GM18907 (cell line): ENCODE measurements at regions not wholly inside any gene's neighbourhood (a gene's known extent, or its start where the extent isn't known, plus 50 kb on each side); places are given as distances from the start of the nearest gene placed in this dataset.
A peak's percentile ranks its signal among the peaks of the same experiment; 100 is the strongest.
"Not testable (repeated sequence)": the region's sequence is repeated elsewhere in the genome, so short reads cannot be mapped to it uniquely, and the experiment has no call there.

Source experiments
- ATAC-seq: cut with Tn5 transposase; IDR thresholded peaks from one replicate; pipeline ENCODE4 v1.9.1; 2021; ENCODE audit warnings: mild to moderate bottlenecking, moderate library complexity; ENCODE audit not compliant: unreplicated experiment

DNA sequence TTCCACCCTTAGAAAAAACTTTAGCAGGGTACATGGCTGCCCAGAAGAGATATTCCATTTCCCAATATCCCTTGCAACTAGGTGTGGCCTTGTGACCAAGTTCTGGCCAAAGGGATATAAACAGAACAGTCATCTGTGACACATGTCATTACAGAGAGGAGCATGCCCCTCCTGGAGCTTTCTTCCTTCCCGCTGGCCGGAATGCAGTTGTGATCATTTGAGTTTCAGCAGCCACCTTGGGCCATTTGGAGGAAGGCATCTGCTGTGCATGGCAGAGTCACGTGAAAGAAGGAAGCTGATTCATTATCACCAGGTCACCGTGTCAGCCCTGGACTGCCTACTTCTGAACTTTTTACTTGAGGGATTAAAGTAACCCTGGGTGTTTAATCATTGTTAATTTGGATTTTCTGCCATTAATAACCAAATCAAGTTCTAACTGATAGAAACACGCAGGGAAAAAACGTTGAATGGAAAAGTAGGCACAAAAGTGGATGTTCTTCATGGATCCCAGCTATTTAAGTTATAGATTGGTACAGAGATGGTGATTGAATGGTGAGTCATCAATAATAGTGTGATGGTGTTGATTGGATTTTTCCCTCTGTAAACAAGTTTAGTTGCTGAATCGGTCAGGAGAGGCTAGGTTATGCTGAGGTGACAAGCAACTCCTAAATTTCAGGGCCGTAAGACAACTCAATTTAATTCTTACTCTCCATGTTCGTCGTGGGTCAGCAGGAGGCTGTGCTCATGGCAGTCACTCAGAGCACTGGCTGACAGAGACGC, 80.7 kb upstream of the CCDC167 start:
- ATAC-seq = no peak

DNA sequence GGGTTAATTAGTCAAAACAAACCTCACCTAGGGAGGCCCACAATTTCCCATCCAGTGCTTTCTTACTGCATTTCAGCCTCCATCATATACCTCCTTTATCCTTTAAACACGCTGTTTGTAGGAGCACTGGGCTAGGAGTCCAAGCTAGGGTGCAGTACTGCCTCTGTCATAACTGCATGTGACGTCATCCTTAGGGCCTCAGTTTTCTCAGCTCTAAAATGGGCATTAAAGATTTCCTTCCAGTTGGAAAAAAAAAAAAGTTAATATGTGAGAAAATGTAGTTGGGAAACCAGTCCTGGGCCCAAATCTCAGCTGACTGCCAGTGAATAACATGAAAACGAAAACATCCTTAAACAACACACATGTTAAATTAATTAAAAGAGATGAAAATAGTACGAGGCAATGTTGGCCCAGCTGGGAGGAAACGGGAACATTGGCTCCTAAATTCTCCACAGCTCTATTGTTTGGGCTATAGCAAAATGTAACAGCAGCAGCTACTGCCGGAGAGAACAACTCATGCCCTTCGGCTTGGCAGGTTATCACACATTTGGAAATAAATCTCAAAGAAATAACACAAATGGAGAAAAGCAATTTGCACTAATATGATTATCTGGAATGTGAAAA, 79.9 kb upstream of the CCDC167 start:
- no peak for ATAC-seq

DNA sequence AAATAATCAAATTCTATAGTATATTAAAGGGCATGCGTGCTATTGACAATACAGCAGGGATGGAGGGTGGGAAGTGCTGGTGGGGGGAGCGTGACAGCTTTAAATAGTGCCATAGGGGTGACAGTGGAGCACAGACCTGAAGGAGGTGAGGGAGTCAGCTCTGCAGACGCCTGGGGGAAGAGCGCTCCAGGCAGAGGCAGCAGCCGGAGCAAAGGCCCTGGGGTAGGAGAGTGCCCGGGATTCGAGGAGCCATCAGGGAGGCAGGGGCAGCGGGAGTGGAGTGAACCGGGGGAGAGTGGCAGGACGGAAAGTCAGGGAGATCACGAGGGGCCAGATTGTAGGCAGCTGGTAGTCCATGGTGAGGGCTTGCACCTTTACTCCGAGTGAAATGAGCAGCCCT, 78.4 kb upstream of the CCDC167 start:
- ATAC-seq = no peak

DNA sequence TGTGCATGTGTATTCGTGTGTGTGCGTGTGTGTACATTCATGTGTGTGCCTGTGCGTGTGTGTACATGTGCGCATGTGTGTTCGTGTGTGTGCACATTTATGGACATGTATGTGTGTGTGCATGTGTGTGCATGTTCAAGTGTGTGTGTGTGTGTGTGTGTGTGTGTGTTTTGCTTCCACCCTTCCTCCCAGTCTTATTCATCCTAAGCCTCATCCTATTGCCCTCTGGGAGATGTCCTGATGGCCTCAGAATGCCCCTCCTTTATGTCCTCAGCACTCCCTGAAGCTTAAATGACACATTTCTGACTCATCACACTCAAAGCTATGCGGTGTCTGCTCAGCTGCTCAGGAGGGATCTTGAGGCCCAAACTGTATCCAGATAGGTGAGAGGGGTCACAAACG, 76.6 kb upstream of the CCDC167 start:
- ATAC-seq = no peak

DNA sequence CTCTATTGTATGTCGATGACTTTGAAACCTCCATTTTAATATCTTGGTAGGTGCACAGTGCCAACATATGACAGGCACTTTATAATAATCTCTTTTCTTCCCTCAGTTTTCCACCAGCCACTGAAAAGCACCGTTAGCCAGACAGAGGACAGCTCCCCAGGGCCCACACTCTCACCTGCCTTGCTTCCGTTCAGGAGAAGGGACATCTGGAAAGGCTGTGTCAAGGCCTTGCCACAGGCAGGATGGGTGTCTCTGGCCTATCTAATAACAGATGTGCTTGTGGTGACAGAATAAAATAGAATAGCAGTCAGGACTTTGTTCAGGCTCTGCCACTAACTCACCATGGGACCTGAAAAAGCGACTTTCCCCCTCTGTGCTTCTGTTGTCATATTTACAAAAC, 75.5 kb upstream of the CCDC167 start:
- no peak for ATAC-seq

DNA sequence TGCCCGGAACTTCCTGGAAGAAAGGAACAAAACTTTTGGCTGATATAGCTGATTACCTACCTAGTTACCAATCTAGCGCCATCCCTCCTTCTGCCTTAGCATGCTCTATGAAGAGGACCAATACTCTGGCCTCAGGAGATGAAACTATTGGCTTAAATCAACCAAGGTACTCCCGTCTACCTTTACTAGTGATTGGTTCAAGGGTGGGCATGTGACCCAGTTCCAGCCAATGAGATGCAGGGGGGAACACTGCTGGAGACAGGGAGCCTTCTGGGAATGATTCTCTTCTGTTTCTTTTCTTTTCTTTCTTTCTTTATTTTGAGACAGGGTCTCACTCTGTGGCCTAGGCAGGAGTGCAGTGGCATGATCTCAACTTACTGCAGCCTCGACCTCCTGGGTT, 72.6 kb upstream of the CCDC167 start:
- ATAC-seq = no peak

DNA sequence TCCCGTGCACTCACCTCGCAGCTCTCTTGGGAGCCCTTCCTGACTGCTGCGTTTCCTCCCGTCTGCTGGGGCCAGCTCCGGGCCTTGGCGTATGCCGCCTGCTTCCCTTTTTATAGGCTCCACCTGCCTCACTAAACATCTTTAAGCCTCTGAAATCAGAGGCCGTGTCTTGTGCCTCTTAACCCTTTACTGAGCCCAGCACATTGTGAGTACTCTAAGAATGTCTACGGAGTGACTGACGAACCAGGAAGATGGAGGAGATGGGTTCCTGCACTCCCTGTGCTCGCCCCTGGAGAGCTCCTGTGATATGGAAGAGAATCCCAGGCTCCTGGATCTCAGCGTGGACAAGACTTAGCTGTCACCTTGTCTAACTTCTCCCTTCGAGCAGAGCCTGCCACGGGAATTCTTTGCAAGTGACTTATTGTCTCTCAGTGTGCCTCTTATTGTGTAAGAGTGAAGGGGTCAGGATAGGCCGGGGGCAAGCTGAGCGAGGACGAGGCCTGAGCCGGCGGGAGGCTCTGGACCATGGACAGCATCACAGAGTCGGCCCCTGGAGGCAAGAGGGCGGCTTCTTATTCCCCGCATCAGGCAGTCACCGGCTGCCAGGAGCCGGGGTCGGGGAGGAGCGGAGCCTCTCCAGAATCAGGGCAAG, 70.9 kb upstream of the CCDC167 start:
- ATAC-seq = no peak

DNA sequence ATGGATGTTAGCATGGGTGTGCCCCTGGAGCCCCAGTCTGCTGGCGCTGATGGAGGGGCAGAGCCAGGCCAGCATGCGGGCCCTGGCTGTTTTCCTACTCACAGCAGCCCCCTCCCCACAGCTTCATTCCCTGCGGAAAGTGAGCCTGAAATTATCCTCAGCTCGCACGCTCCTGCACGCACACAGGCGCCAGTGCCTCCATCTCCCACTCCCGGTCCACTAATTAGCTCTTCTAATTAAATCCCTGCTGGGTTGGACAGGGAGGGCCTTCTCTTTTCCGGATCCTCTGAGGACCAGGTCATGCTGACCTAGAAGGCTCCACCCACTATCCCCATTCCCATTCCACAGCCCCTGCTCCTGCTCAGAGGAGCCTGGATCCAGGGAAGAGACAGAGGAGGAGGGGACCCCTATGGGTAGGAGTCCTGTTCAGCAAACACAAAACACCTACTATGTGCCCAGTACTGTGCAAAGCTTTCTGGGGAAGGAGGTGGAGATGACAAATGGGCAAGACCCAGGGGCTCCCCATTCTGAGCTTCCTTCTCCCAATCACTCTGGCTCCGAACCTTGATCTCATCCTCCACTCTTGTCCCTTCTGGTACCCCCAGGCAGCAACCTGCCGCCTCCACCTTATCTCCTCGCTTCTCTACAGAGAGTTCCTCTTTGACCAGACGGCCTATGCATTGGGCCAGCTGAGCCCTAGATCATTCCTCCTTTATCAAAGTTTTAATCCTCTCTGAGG, 70.2 kb upstream of the CCDC167 start:
- no peak for ATAC-seq

DNA sequence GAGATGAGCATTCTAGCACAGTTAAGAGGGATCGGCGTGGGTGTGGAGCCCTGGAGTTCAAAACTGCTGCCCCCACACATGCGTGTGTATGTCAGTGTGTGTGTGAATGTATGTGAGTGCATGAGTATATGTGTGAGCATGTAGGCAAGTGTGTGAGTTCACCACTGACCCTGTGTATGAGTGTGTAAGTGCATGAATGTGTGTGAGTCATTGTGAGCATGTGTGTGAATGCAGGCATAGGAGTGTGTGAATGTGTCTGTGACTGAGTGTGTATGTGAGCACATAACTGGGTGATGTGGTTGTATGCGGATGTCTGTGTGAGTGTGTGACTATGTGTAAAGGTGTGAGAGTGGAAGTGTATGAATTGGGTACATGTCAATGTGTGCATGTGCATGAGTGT, 69.6 kb upstream of the CCDC167 start:
- no peak for ATAC-seq

DNA sequence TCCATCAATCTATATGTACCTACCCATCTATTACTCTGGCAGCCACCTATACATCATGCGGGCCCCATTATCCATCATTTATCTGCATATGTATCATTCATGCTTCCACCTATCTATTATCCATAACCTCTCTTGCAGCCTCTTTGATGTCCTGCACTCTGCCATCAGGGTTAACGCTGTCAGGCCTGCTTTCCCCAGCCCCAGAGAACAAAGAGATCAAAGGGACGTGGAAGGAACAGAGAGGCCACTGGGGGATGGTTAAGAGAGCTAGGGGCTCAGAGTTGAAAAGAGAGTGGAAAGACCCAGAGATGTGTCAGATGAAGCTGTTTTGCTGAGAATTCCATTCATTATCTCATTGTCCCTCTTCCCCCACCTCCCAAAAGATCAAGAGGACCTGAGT, 67.3 kb upstream of the CCDC167 start:
- ATAC-seq = no peak

DNA sequence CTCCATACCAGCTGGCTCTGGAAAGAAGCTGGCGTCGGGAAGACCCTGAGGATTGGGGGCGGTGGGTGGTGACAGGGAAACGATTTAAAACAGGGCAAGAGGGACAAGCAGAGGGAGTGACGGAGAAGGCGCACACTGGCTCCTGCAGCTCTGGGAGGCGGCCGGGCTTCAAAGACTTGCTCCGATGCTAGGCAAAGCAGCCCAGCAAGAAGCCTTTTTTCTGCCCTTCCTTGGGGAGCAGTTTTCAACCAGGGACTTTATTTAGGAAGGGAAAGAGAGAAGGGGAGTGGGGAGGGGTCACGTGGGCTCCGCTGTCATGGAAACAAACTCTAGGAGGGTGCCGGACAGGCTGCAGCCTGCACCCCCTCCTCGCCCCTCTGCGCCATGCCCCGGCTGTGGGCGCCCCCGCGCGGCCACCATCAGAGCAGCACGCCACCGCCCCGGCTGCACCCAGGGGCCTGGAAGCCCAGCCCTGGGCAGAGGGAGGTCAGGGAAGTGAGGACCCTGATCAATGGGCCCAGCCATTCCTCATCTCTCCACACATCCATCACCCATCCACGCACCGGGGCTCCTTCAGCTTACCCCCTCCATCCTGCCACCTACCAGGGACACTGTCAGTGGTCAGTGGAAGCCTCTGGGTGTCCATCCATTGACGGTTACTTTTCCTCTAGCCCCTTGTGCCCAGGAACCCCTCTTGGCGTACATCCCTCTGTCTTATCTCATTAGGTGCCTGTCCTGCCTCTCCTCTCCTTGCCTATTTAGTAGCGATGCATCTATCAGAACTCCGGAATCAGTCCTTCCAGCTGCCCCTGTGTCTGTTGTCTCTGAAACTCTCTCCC, 66.6 kb upstream of the CCDC167 start:
- peak; percentile 39 for ATAC-seq

DNA sequence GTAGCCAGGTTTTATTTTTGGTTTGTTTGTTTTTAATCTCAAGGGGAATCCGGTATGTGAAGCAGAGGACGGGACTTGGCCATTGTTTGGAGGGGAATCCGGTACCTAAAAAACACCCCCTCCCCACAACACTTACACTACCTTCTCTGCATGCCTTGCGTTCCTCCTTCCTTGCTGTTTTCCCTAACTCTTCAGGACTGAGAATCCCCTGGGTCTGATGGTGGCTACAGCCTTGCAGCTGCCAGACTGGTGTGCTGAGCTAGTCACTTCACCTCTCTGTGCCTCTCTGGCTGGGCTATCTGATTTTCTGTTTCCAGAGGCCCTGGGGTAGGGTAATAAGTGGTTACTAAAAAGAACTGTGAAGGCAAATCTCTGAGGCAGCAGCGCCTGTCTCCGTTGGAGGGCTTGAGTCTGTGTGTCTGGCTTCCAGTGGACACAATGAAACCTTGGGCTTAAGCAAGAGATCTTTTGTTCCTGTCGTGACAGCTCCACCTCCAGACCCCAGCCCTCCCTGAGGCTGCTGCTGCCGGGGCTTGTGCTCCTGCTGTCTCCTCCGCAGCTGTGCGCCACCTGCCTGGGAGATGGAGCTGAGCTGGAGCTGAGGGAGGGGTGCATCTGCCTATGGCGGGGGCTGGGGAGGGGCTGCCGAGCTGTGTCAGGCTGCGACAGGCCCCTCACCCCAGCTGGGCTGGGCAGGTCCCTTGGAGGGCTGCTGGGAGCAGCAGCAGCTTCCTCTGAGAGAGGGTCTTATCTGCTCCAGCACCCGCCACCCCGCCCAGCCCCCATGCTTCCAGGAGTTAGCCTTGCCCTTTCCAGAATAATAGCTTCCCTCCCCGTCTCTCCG, 65.8 kb upstream of the CCDC167 start:
- ATAC-seq = no peak

DNA sequence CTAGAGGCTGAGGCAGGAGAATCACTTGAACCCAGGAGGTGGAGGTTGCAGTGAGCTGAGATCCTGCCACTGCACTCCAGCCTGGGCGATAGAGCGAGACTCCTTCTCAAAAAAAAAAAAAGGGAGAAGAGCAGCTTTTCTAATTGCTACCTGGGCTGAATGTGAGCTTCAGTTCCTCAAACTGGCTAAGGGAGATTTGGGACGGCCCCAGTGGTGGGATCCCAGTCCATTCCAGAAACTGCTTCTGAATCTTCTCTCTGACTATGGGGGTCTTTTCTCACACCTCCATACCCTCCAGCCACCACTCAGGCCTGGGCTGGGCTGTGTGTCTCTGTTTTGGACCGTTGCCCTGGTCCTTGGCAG, 63.2 kb upstream of the CCDC167 start:
- ATAC-seq = not testable (repeated sequence)

DNA sequence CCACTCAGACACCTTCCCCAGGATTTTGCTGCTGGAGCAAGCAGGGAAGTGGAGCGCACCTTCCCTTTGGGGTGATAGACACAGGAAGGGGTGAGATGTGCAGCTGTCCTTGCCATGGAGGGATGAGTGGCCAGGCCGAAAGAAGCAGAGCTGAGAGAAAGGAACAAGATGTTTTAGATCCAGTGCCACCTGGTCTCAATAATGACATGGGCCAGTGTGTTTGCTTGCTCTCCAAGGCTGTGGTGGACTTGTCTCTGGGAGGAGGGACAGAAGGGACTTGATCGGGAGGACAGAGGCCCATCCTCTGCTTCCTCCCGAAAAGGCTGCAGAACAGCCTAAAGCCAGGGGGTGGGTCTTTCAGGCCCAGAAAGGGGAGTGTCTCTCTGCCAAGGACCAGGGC, 61.7 kb upstream of the CCDC167 start:
- no peak for ATAC-seq

DNA sequence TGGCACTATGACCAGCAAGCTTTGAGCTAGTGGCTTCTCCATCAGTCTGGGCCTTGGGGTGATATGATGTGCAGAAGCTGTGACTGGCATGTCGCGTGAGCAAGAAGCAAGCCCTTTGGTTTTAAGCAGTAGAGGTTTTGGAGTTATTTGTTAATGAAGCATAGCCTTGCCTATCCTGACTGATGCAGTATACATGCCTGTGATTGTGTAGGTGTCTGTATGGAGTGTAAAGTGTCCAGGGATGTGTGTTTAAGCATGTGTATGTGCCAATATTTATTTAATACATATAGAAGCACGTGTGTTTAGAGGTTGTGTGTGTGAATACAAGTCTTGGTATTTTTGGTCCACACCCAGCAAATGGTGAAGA, 61.0 kb upstream of the CCDC167 start:
- ATAC-seq = no peak

DNA sequence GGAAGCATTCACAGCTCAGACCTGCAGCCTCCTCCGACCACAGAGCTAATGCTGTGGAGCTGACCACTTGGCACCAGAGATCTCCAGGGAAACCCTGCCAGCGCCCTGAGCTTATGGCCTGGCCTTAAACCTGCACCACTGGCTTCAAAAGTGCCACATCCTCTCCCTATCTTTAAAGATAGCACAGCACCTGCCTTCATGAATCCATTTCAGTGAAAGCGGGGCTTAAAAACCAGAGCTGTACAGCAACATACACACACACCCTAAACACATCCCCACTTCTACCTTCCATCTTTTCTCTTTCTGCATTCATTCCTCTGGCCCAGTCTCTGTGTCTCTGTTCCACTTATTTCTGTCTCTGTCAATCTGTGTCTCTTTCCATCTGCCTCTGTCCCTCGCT, 59.8 kb upstream of the CCDC167 start:
- ATAC-seq = no peak

DNA sequence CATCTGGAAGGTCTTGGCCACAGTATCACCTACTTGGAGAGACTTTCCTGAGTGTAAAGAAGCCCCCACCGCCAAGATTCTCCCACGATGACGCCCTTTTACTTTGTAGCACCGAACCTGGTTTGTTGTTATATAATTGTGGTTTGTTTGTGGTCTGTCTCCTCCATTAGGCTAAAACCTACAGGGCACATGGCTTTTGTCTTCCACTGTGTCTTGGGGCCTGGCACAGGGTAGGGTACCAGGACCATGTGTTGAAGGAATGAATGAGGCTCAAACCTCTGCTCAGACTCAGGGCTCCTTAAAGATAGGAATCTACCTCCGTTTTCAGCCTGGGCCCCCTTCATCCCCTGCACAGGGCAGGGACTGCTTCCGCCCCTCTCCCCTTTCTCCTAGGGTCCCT, 59.4 kb upstream of the CCDC167 start:
- ATAC-seq = no peak

DNA sequence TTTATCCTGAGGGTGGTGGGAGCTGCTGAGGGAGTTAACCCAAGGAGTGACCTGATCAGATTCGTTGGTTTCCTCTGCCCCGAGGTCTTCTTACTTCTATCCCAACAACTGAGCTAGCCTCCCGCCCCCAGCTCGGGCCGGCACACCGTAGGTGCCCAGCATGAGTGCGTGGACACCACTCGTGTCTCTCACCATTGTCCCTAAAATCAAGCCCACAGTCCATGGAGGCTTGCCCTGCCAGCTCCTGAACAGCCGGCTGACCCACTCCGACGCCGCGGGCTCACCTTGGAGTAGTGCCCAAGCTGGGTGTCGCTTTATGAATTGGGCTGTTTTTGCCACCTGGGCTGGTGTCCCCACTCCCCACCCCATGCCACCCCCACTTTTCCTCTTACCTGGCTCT, 59.0 kb upstream of the CCDC167 start:
- ATAC-seq = no peak

DNA sequence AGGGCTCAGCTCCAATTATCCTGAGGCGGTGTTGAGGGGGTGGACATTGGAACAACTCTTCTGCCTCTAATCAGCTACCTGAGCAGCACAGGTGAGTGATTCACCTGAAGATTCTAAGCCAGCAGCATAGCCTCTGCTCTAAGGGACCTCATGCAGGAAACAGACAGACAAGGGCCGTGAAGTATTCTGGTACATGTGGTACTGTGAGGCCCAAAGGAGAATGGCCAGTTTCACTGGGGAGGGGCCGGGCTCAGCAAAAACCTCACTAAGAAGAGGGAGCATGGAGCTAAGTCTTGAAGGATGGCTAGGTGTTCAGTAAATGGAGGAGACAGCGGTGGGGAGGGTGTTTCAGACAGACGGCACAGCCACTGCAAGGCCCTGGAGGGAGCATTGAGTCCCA, 58.5 kb upstream of the CCDC167 start:
- no peak for ATAC-seq

DNA sequence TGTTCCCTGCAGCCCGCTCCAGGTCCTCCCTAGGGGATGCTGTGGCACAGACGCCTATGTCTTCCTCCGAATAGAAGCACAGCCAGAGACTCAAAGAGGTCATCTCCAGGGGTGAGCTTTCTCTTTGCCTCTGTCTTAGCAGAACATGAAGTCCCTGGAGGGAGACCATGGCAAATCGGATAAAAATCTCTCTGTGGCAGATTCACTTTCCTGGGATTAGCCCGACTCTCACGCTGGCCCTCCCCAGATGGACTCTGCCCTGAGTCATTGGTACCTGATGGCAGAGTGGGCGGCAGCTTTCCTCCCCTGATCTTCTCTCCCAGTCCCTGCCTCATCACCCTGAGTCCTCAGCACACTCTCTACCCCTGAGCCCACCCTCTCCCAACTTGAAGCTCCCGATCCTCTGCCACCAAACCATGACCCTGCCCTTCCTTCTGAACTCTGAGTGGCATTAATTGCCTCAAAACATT, 58.0 kb upstream of the CCDC167 start:
- no peak for ATAC-seq
